H1 (cell line): ENCODE measurements at regions not wholly inside any gene's neighbourhood (a gene's known extent, or its start where the extent isn't known, plus 50 kb on each side); places are given as distances from the start of the nearest gene placed in this dataset.

Experiments used
- BACH1 ChIP-seq: IDR thresholded peaks from 2 replicates; pipeline ENCODE4 v1.6.1; 2012; ENCODE audit warnings: low read length, improper control_type of control experiment
- CBX5 ChIP-seq: fragments of 300-800, 300-1000 bp; sonication (generic); IDR thresholded peaks from 2 replicates; pipeline ENCODE4 v1.7.1; 2016; ENCODE audit warnings: antibody characterized with exemption, low read length, low read depth
- CBX8 ChIP-seq: fragments of 300-800, 300-1000 bp; sonication (generic); IDR thresholded peaks from 2 replicates; pipeline ENCODE4 v1.7.1; 2016; ENCODE audit warnings: low read depth, low read length, borderline replicate concordance
- EZH2 ChIP-seq: fragments of 200-600 bp; sonication (generic); IDR thresholded peaks from 2 replicates; pipeline ENCODE4 v1.7.1; 2012; ENCODE audit warnings: low read depth, mild to moderate bottlenecking, moderate library complexity, low read length, inconsistent platforms; ENCODE audit not compliant: severe bottlenecking
- RXRA ChIP-seq: IDR thresholded peaks from 2 replicates; pipeline ENCODE4 v1.6.1; 2011; ENCODE audit warnings: low read depth, mild to moderate bottlenecking, low read length, moderate library complexity; ENCODE audit not compliant: insufficient read depth
- SAP30 ChIP-seq: fragments of 300-600 bp; sonication (generic); IDR thresholded peaks from 2 replicates; pipeline ENCODE4 v1.7.1; 2012; ENCODE audit warnings: low read length, moderate library complexity, mild to moderate bottlenecking, inconsistent platforms; ENCODE audit not compliant: insufficient read depth, insufficient replicate concordance
- SIN3A ChIP-seq, 2 experiments: IDR thresholded peaks in 1 of 2; conservative IDR thresholded peaks in 1 of 2; 2 replicates each; pipeline ENCODE4 v1.6.1; 2011 to 2012; ENCODE audit warnings: low read length in 2 of 2, improper control_type of control experiment in 1 of 2, low read depth in 1 of 2, mild to moderate bottlenecking in 1 of 2
- SIX5 ChIP-seq: IDR thresholded peaks from 2 replicates; pipeline ENCODE4 v1.6.1; 2011; ENCODE audit warnings: mild to moderate bottlenecking, low read depth, low read length
- ZNF274 ChIP-seq: IDR thresholded peaks from 2 replicates; pipeline ENCODE4 v1.7.0; 2012; ENCODE audit warnings: low read length, borderline replicate concordance; ENCODE audit errors: extremely low read depth
- TF ChIP-seq, protein P1 (sequence below): fragments of 300-600 bp; sonication (generic); IDR thresholded peaks from 2 replicates; pipeline ENCODE4 v1.7.1; 2012; ENCODE audit warnings: low read length, moderate library complexity, mild to moderate bottlenecking, inconsistent platforms; ENCODE audit not compliant: insufficient replicate concordance

DNA sequence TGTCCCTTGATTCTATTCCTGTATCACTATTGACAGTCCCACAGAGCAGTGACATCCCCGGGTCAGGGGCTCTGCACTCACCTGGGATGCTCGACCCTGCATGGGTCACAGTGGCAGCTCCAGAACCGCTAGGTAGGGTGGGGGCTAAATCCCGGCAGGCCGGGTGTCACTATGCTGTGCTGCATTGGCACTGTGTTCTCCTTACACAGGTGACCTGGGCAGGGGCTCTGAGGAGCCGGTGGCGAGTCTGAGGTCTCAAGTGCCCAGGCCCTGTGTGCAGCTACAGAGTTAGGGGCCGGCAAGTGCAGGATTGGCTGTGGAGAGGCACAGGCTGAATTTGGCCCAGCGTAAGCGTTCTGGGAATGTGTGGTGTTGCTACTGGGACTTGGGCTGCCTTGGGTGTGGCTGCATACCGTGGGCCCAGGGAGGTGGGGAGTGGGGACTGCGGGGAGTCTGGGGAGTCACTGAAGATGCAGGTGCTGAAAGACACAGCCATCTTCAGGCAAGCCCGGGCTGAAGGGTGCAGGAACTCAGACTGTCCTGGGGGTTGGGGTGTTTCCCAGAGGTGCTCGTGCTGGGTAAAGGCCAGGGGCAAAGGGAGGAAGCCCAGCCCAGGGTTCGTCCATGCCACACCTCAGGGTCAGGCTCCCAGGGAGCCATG, 102.6 kb upstream of the PRR20G start (continued):
- TF ChIP-seq, protein P1, sequence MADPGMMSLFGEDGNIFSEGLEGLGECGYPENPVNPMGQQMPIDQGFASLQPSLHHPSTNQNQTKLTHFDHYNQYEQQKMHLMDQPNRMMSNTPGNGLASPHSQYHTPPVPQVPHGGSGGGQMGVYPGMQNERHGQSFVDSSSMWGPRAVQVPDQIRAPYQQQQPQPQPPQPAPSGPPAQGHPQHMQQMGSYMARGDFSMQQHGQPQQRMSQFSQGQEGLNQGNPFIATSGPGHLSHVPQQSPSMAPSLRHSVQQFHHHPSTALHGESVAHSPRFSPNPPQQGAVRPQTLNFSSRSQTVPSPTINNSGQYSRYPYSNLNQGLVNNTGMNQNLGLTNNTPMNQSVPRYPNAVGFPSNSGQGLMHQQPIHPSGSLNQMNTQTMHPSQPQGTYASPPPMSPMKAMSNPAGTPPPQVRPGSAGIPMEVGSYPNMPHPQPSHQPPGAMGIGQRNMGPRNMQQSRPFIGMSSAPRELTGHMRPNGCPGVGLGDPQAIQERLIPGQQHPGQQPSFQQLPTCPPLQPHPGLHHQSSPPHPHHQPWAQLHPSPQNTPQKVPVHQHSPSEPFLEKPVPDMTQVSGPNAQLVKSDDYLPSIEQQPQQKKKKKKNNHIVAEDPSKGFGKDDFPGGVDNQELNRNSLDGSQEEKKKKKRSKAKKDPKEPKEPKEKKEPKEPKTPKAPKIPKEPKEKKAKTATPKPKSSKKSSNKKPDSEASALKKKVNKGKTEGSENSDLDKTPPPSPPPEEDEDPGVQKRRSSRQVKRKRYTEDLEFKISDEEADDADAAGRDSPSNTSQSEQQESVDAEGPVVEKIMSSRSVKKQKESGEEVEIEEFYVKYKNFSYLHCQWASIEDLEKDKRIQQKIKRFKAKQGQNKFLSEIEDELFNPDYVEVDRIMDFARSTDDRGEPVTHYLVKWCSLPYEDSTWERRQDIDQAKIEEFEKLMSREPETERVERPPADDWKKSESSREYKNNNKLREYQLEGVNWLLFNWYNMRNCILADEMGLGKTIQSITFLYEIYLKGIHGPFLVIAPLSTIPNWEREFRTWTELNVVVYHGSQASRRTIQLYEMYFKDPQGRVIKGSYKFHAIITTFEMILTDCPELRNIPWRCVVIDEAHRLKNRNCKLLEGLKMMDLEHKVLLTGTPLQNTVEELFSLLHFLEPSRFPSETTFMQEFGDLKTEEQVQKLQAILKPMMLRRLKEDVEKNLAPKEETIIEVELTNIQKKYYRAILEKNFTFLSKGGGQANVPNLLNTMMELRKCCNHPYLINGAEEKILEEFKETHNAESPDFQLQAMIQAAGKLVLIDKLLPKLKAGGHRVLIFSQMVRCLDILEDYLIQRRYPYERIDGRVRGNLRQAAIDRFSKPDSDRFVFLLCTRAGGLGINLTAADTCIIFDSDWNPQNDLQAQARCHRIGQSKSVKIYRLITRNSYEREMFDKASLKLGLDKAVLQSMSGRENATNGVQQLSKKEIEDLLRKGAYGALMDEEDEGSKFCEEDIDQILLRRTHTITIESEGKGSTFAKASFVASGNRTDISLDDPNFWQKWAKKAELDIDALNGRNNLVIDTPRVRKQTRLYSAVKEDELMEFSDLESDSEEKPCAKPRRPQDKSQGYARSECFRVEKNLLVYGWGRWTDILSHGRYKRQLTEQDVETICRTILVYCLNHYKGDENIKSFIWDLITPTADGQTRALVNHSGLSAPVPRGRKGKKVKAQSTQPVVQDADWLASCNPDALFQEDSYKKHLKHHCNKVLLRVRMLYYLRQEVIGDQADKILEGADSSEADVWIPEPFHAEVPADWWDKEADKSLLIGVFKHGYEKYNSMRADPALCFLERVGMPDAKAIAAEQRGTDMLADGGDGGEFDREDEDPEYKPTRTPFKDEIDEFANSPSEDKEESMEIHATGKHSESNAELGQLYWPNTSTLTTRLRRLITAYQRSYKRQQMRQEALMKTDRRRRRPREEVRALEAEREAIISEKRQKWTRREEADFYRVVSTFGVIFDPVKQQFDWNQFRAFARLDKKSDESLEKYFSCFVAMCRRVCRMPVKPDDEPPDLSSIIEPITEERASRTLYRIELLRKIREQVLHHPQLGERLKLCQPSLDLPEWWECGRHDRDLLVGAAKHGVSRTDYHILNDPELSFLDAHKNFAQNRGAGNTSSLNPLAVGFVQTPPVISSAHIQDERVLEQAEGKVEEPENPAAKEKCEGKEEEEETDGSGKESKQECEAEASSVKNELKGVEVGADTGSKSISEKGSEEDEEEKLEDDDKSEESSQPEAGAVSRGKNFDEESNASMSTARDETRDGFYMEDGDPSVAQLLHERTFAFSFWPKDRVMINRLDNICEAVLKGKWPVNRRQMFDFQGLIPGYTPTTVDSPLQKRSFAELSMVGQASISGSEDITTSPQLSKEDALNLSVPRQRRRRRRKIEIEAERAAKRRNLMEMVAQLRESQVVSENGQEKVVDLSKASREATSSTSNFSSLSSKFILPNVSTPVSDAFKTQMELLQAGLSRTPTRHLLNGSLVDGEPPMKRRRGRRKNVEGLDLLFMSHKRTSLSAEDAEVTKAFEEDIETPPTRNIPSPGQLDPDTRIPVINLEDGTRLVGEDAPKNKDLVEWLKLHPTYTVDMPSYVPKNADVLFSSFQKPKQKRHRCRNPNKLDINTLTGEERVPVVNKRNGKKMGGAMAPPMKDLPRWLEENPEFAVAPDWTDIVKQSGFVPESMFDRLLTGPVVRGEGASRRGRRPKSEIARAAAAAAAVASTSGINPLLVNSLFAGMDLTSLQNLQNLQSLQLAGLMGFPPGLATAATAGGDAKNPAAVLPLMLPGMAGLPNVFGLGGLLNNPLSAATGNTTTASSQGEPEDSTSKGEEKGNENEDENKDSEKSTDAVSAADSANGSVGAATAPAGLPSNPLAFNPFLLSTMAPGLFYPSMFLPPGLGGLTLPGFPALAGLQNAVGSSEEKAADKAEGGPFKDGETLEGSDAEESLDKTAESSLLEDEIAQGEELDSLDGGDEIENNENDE = no peak
- TF ChIP-seq CBX8 (no peak), SAP30 (no peak), SIX5 (no peak), EZH2 (no peak), RXRA (no peak), SIN3A (conservative IDR thresholded peaks at IDR 0.05 in 1 of 2, IDR thresholded peaks at IDR 0.05 in 1 of 2; ENCODE audit: low read depth in 1 of 2, low read length in 2 of 2) (no peak), BACH1 (no peak), ZNF274 (no peak), CBX5 (no peak)
